Colonic mucosa (tissue), 4 donors: ENCODE measurements at regions not wholly inside any gene's neighbourhood (a gene's known extent, or its start where the extent isn't known, plus 50 kb on each side); places are given as distances from the start of the nearest gene placed in this dataset.

Experiments
- DNase-seq: peaks from one replicate; pipeline ENCODE4 v3.0.0-alpha.2; 2020
- H3K27ac ChIP-seq: fragments of 200-600 bp; one replicate; pipeline ENCODE4 v1.8.0; 2021
- H3K27me3 ChIP-seq: fragments of 200-600 bp; one replicate; pipeline ENCODE4 v1.8.0; 2021
- H3K36me3 ChIP-seq: fragments of 200-600 bp; one replicate; pipeline ENCODE4 v1.8.0; 2021
- H3K4me1 ChIP-seq: fragments of 200-600 bp; one replicate; pipeline ENCODE4 v1.8.0; 2021; ENCODE audit warnings: mild to moderate bottlenecking
- H3K4me3 ChIP-seq: fragments of 200-600 bp; one replicate; pipeline ENCODE4 v1.8.0; 2021
- H3K9ac ChIP-seq, 2 donors: one replicate each; pipeline ENCODE4 v1.7.0; 2013; ENCODE audit warnings: control low read depth in 2 of 2, low read depth in 2 of 2, low read length in 2 of 2
- H3K9me3 ChIP-seq: fragments of 200-600 bp; one replicate; pipeline ENCODE4 v1.8.0; 2021
- CTCF ChIP-seq: fragments of 200-600 bp; IDR thresholded peaks from one replicate; pipeline ENCODE4 v1.8.0; 2022; ENCODE audit warnings: antibody characterized with exemption, mild to moderate bottlenecking
- intact Hi-C: fragments of 100-400 bp; cut with DNase I; formaldehyde crosslinking; loops from one replicate; pipeline ENCODE4 v1.14.1; 2022
- donor health status: healthy.
- donor health status: DM: no; HTN: no; CAD: no.
- donor health status: DM: no; HTN: no; CAD: no.

DNA sequence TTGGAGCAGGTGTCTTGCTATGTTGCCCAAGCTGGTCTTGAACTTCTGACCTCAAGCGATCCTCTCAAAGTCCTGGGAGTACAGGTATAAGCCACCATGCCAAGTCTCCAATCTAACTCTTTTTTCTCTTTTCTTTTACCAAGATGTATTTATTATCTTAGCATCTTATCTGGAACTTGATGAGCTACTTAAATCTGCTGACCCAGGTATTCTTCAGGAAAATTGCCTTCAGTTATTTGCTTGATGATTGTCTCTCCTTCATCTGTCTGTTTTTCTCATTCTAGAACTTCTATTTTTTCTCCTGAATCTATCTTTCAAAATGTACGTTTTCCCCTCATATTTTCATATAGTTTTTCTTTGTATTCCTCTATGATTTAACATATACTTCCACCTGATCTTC lies 158.2 kb upstream of the DMAC1 start:
- intact Hi-C loops: no loop called here
- Histone ChIP-seq H3K9ac (no peak overlapping the region), H3K9me3 (no peaks in the 10 kb centered on the region), H3K4me3 (no peak overlapping the region), H3K4me1 (no peaks in the 10 kb centered on the region), H3K27ac (no peak overlapping the region), H3K36me3 (no peaks in the 10 kb centered on the region), H3K27me3 (no peaks in the 10 kb centered on the region)
- no peak for DNase-seq
- TF ChIP-seq CTCF: no peak

GRCh38 chr9:7947577-7947976 lies 148.0 kb upstream of the DMAC1 start:
- no peak overlapping the region for H3K27ac ChIP-seq
- no peaks in the 10 kb centered on the region for H3K36me3 ChIP-seq
- H3K27me3 ChIP-seq: no peaks in the 10 kb centered on the region
- DNase-seq: no peak
- H3K9me3 ChIP-seq: no peaks in the 10 kb centered on the region
- intact Hi-C loops: no loop called here
- no peak overlapping the region for H3K4me3 ChIP-seq
- no peak for TF ChIP-seq CTCF
- no peak overlapping the region for H3K9ac ChIP-seq
- H3K4me1 ChIP-seq: no peaks in the 10 kb centered on the region

- TF ChIP-seq CTCF: no peak
- DNase-seq: no peak
- H3K27me3 ChIP-seq: no peaks in the 10 kb centered on the region
- H3K27ac ChIP-seq: no peak overlapping the region
- intact Hi-C loops: no loop called here
- no peak overlapping the region for H3K4me3 ChIP-seq
- H3K4me1 ChIP-seq: no peaks in the 10 kb centered on the region
- H3K9ac ChIP-seq: no peak overlapping the region
- no peaks in the 10 kb centered on the region for H3K36me3 ChIP-seq
- no peaks in the 10 kb centered on the region for H3K9me3 ChIP-seq
These were observed 146.9 kb upstream of the DMAC1 start for GRCh38 chr9:7946458-7946857.

- H3K27me3 ChIP-seq: no peaks in the 10 kb centered on the region
- H3K4me3 ChIP-seq: no peak overlapping the region
- TF ChIP-seq CTCF: no peak
- H3K4me1 ChIP-seq: no peaks in the 10 kb centered on the region
- H3K9me3 ChIP-seq: no peaks in the 10 kb centered on the region
- DNase-seq: no peak
- H3K36me3 ChIP-seq: no peaks in the 10 kb centered on the region
- no peak overlapping the region for H3K9ac ChIP-seq
- intact Hi-C loops: no loop called here
- no peak overlapping the region for H3K27ac ChIP-seq
These were observed 145.0 kb upstream of the DMAC1 start for GRCh38 chr9:7944572-7944971.

DNA sequence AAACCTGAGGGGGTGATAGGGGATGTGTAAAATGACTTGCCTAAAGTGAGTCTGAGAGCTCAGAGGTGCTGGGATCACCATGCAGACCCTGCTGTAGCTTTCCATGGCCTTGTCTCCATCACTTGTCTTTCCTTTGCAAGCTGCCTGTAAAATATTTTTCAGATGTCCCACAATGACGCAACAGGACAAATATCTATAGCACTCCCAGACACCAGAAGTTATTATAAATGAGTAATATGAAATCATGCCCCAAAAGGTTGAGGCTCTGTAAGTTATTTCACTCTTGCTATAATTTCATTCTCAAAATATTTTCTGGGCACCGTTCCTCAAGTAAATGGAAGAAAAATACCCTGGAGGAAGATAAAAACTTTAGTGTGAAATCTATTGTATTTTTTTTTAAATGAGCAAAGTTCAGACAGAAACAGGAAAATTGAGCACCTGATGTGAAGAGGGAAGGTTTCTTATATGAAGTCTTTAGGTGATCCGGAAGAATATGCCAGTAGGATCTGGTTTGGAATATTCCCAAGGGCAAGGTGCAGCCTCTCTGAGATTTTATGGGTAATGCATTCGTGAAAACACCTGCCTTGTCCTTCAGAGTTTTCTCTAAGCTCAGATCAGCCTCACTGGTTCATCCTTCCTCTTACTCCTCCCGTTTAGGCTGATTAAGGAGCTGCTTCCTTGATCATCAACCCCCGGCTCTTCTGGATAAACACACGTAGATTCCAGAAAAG lies 138.3 kb upstream of the DMAC1 start:
- H3K4me1 ChIP-seq: no peaks in the 10 kb centered on the region
- no peaks in the 10 kb centered on the region for H3K27me3 ChIP-seq
- intact Hi-C loops: no loop called here
- H3K27ac ChIP-seq: peak overlapping the region; percentile 15
- peak; percentile 51 for DNase-seq
- TF ChIP-seq CTCF: no peak
- no peak overlapping the region for H3K4me3 ChIP-seq
- no peaks in the 10 kb centered on the region for H3K36me3 ChIP-seq
- H3K9me3 ChIP-seq: no peaks in the 10 kb centered on the region
- no peak overlapping the region for H3K9ac ChIP-seq
